ENCODE measurements at regions not wholly inside any gene's neighbourhood (a gene's known extent, or its start where the extent isn't known, plus 50 kb on each side); places are given as distances from the start of the nearest gene placed in this dataset.

- no peak for TF ChIP-seq CTCF (IDR thresholded peaks at IDR 0.05; ENCODE audit: insufficient read depth, low read depth, low read length)
- no peak overlapping the region for H3K4me3 ChIP-seq (ENCODE audit: low read depth, low read length)
- no peak for DNase-seq (ENCODE audit: low read depth)
These were observed 146.1 kb downstream of the EDN1 start for GRCh38 chr6:12436224-12436623.

- H3K4me3 ChIP-seq (ENCODE audit: low read depth, low read length) = no peak overlapping the region
- TF ChIP-seq CTCF (IDR thresholded peaks at IDR 0.05; ENCODE audit: insufficient read depth, low read depth, low read length) = no peak
- no peak for DNase-seq (ENCODE audit: low read depth)
These were observed 146.5 kb downstream of the EDN1 start for GRCh38 chr6:12436683-12437082.

GRCh38 chr6:12439296-12439695 is 149.1 kb downstream of the EDN1 start:
- no peak overlapping the region for H3K4me3 ChIP-seq (ENCODE audit: low read depth, low read length)
- TF ChIP-seq CTCF (IDR thresholded peaks at IDR 0.05; ENCODE audit: insufficient read depth, low read depth, low read length) = no peak
- no peak for DNase-seq (ENCODE audit: low read depth)

GRCh38 chr6:12440981-12441380 is 150.8 kb downstream of the EDN1 start:
- no peak overlapping the region for H3K4me3 ChIP-seq (ENCODE audit: low read depth, low read length)
- TF ChIP-seq CTCF (IDR thresholded peaks at IDR 0.05; ENCODE audit: insufficient read depth, low read depth, low read length) = no peak
- peak; percentile 25 for DNase-seq (ENCODE audit: low read depth)

GRCh38 chr6:12442455-12442854 is 152.3 kb downstream of the EDN1 start:
- DNase-seq (ENCODE audit: low read depth) = no peak
- no peak for TF ChIP-seq CTCF (IDR thresholded peaks at IDR 0.05; ENCODE audit: insufficient read depth, low read depth, low read length)
- H3K4me3 ChIP-seq (ENCODE audit: low read depth, low read length) = no peak overlapping the region

GRCh38 chr6:12446394-12446793 is 156.2 kb downstream of the EDN1 start:
- no peak overlapping the region for H3K4me3 ChIP-seq (ENCODE audit: low read depth, low read length)
- DNase-seq (ENCODE audit: low read depth) = no peak
- no peak for TF ChIP-seq CTCF (IDR thresholded peaks at IDR 0.05; ENCODE audit: insufficient read depth, low read depth, low read length)

GRCh38 chr6:12449447-12449846 is 159.3 kb downstream of the EDN1 start:
- DNase-seq (ENCODE audit: low read depth) = no peak
- no peak overlapping the region for H3K4me3 ChIP-seq (ENCODE audit: low read depth, low read length)
- no peak for TF ChIP-seq CTCF (IDR thresholded peaks at IDR 0.05; ENCODE audit: insufficient read depth, low read depth, low read length)
